GM10248 (cell line): ENCODE measurements at regions not wholly inside any gene's neighbourhood (a gene's known extent, or its start where the extent isn't known, plus 50 kb on each side); places are given as distances from the start of the nearest gene placed in this dataset.

ENCODE experiments used
- CTCF ChIA-PET: fragments of 300-600 bp; sonication (Branson Sonifier 250); formaldehyde crosslinking; extraction: SDS; loops from one replicate; lab custom pipeline; 2021; ENCODE audit warnings: antibody characterized with exemption; lab: Yijun Ruan, JAX
- POLR2A ChIA-PET: fragments of 350-650 bp; sonication (Branson Sonifier 250); formaldehyde crosslinking; extraction: SDS; loops from one replicate; lab custom pipeline; 2020; ENCODE audit warnings: antibody characterized with exemption; lab: Yijun Ruan, JAX
- DNase-seq: peaks from one replicate; pipeline ENCODE4 v3.0.0; 2012; ENCODE audit errors: extremely low spot score
- TF ChIP-seq, protein P1 (sequence below): IDR thresholded peaks from 2 replicates; pipeline ENCODE4 v1.5.1; 2012; ENCODE audit warnings: mild to moderate bottlenecking, low read depth; ENCODE audit errors: extremely low read depth, missing control alignments, control extremely low read depth

DNA sequence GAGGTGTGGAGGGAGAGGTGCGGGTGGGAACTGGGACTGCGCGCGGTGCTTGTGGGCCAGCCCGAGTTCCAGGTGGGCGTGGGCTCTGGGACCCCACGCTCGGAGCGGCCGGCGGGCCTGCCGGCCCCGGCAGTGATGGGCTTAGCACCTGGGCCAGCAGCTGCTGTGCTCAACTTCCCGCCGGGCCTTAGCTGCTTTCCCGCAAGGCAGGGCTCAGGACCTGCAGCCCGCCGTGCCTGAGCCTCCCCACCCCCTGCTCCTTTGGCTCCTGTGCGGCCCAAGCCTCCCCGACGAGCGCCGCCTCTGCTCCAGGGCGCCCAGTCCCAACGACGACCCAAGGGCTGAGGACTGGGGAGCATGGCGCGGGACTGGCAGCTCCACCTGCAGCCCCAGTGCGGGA lies 232.7 kb downstream of the FGFR2 start:
- ChIA-PET POLR2A (no interaction called here), CTCF (no interaction called here)
- TF ChIP-seq, protein P1, sequence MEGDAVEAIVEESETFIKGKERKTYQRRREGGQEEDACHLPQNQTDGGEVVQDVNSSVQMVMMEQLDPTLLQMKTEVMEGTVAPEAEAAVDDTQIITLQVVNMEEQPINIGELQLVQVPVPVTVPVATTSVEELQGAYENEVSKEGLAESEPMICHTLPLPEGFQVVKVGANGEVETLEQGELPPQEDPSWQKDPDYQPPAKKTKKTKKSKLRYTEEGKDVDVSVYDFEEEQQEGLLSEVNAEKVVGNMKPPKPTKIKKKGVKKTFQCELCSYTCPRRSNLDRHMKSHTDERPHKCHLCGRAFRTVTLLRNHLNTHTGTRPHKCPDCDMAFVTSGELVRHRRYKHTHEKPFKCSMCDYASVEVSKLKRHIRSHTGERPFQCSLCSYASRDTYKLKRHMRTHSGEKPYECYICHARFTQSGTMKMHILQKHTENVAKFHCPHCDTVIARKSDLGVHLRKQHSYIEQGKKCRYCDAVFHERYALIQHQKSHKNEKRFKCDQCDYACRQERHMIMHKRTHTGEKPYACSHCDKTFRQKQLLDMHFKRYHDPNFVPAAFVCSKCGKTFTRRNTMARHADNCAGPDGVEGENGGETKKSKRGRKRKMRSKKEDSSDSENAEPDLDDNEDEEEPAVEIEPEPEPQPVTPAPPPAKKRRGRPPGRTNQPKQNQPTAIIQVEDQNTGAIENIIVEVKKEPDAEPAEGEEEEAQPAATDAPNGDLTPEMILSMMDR, result no peak

DNA sequence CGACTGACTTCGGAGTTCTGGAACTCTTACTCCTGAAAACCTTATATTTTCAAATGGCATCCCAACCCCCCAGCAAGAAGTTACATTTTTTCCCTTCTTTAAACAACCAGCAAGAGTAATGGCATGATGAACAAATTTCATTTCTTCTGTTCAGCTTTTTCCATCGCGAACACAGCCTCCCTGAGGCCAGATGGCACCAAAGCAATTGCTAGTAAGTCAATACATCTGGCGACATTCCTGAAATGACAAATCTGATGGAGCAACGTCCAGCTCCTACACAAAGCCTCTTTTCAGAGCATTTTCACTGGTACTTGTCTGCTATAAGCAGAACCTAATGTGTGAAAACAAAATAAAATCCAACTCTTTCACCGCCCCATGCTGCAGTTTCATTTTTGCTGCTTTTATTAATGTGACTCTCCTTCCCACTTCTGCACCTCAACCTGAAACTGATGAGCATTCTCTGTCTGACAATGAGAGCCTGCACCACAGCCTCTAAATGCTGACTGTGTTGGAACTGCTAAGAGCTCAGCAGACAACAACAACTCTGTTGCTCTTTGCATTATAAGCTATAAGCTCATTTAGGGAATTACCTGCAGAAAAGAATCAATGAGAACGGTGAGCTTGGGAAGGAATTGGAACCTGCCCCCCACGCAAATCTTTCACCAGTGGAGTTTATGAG lies 229.8 kb downstream of the FGFR2 start:
- ChIA-PET POLR2A (no interaction called here), CTCF (interaction anchor here (1.5 kb wide), 1 partner anchor 47 kb away, joined by 3 read pairs; no protein-coding TSS in a partner anchor)
- TF ChIP-seq, protein P1, result no peak
- DNase-seq, result no peak

More for the DNA sequence above, 232.7 kb downstream of the FGFR2 start:
- no peak for DNase-seq

DNA sequence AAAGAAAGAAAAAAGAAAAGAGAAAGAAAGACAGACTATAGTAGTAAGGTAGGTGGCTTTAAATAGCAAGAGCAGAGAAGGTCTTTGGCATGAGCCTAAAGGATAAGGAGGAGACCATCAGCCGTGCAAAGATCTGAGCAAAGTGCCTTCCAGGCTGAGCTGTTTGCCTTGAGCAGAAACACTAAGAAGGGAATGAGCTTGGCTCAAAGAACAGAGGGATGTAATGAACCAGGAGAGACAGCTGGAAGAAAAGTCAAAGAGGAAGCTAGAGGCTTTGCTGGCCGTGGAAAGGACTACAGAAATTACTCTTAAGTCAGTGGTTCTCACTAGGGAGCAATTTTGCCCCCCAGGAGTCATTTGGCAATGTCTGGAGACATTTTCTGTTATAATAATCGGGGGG lies 228.6 kb downstream of the FGFR2 start:
- DNase-seq, result no peak
- TF ChIP-seq, protein P1, result no peak
- POLR2A ChIA-PET, result no interaction called here
- CTCF ChIA-PET, result interaction anchor here (1.5 kb wide), 1 partner anchor 46 kb away, joined by 3 read pairs; no protein-coding TSS in a partner anchor

DNA sequence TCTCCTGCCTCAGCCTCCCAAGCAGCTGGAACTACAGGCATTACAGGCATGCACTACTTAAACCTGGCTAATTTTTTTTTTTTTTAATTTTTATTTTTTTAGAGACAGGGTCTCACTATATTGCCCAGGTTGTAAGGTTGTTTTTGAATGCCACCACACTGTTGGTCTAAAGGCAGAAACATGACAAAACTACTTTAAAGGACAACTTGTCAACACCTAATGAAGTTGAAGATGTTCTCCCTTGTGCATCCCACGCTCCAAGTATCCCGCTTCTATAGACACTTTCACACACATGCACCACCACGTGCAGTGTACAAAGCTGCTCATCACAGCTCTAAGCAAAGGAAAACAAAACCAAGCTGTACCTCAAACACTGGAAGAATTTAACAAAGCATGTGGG lies 226.4 kb downstream of the FGFR2 start:
- no peak for DNase-seq
- TF ChIP-seq, protein P1, result no peak
- CTCF ChIA-PET, result no interaction called here
- POLR2A ChIA-PET, result no interaction called here

DNA sequence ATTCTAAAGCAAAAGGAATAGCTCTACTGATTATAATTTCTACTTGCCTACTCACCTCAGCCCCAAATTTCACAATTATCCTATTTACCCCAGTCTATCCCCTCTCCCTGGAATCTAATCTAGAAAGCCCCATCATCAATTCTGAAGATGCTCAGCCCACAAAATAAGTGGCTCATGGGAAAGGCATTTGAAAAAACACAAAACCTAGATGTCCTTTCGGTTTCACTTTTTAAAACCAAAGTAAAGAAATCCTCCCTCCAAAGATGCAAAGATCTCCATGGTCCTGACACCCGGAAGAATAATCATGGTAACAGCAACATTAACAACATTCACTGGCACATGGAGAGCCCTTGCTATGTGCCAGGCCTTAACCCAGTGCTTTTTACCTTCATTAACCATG lies 224.8 kb downstream of the FGFR2 start:
- TF ChIP-seq, protein P1, result no peak
- POLR2A ChIA-PET, result no interaction called here
- CTCF ChIA-PET, result no interaction called here
- no peak for DNase-seq

DNA sequence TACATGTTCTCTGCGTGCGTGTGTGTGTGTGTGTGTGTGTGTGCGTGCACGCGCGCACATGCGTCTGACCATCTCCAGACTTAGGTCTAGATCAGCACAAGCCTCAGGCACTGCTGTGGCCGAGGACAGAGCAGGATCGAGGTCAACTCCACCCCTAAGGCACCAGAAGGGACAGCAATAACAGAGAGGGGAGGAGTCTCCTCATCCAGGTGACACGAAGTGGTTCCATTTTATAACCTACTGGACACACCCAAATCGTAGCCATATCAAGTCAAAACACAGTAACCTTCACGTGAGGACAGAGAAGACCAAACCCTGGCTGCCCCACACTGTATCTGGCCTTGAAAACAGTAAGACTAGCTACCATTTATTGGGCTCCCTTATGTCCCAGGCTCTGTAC lies 224.1 kb downstream of the FGFR2 start:
- POLR2A ChIA-PET, result no interaction called here
- DNase-seq, result no peak
- CTCF ChIA-PET, result no interaction called here

More for the DNA sequence above, 224.1 kb downstream of the FGFR2 start:
- TF ChIP-seq, protein P1, result no peak
